Glutamatergic neuron (in vitro differentiated cells): ENCODE measurements at regions not wholly inside any gene's neighbourhood (a gene's known extent, or its start where the extent isn't known, plus 50 kb on each side); places are given as distances from the start of the nearest gene placed in this dataset.

Experiments used
- DNase-seq: peaks from one replicate; pipeline ENCODE4 v3.0.0; 2022
- H3K27ac Mint-ChIP-seq: one replicate; pipeline ENCODE4 v1.8.0; 2020; ENCODE audit warnings: mild to moderate bottlenecking, mixed read lengths, inconsistent platforms; ENCODE audit not compliant: unreplicated experiment
- H3K27me3 Mint-ChIP-seq: one replicate; pipeline ENCODE4 v1.8.0; 2020; ENCODE audit warnings: mild to moderate bottlenecking, moderate library complexity, mixed read lengths, inconsistent platforms; ENCODE audit not compliant: unreplicated experiment
- H3K36me3 Mint-ChIP-seq: one replicate; pipeline ENCODE4 v1.8.0; 2020; ENCODE audit warnings: mild to moderate bottlenecking, mixed read lengths, inconsistent platforms; ENCODE audit not compliant: unreplicated experiment
- H3K4me1 Mint-ChIP-seq: one replicate; pipeline ENCODE4 v1.8.0; 2020; ENCODE audit warnings: mild to moderate bottlenecking, low read depth, mixed read lengths, inconsistent platforms; ENCODE audit not compliant: unreplicated experiment
- H3K4me3 Mint-ChIP-seq: one replicate; pipeline ENCODE4 v1.8.0; 2020; ENCODE audit warnings: mild to moderate bottlenecking, mixed read lengths, inconsistent platforms; ENCODE audit not compliant: unreplicated experiment
- H3K9me3 Mint-ChIP-seq: one replicate; pipeline ENCODE4 v1.8.0; 2020; ENCODE audit warnings: mild to moderate bottlenecking, moderate library complexity, mixed read lengths, inconsistent platforms; ENCODE audit not compliant: unreplicated experiment
- TF ChIP-seq, protein P1 (sequence below): fragments of 200-600 bp; sonication (generic); IDR thresholded peaks from one replicate; pipeline ENCODE4 v1.5.0; 2021; ENCODE audit not compliant: partially characterized antibody, unreplicated experiment

DNA sequence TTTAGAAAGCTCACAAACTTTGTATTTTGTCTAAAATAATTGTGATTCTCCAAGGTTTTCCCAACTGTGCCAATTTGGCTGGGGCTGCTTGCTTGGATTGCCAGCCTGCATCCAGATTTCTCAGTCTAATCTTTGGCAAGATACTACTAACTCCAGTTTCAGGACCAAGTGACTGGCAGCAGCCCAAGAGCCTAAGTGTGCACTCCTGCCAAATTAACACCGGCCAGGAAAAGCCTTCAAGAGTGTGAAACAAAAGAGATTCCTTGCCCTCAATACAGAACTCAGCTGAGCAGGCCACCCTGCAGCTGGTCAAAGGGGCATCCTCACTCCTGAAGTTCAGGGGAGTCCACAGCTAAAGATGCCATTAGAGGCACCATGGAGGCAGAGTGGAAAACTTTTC lies 589.0 kb upstream of the ACVR2A start:
- Mint-ChIP-seq H3K36me3 (peaks cover 5% of the 10 kb centered on the region), H3K4me3 (no peak overlapping the region), H3K9me3 (no peaks in the 10 kb centered on the region), H3K4me1 (no peaks in the 10 kb centered on the region), H3K27ac (no peak overlapping the region), H3K27me3 (no peaks in the 10 kb centered on the region)
- no peak for DNase-seq
- TF ChIP-seq, protein P1, sequence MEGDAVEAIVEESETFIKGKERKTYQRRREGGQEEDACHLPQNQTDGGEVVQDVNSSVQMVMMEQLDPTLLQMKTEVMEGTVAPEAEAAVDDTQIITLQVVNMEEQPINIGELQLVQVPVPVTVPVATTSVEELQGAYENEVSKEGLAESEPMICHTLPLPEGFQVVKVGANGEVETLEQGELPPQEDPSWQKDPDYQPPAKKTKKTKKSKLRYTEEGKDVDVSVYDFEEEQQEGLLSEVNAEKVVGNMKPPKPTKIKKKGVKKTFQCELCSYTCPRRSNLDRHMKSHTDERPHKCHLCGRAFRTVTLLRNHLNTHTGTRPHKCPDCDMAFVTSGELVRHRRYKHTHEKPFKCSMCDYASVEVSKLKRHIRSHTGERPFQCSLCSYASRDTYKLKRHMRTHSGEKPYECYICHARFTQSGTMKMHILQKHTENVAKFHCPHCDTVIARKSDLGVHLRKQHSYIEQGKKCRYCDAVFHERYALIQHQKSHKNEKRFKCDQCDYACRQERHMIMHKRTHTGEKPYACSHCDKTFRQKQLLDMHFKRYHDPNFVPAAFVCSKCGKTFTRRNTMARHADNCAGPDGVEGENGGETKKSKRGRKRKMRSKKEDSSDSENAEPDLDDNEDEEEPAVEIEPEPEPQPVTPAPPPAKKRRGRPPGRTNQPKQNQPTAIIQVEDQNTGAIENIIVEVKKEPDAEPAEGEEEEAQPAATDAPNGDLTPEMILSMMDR, result no peak

DNA sequence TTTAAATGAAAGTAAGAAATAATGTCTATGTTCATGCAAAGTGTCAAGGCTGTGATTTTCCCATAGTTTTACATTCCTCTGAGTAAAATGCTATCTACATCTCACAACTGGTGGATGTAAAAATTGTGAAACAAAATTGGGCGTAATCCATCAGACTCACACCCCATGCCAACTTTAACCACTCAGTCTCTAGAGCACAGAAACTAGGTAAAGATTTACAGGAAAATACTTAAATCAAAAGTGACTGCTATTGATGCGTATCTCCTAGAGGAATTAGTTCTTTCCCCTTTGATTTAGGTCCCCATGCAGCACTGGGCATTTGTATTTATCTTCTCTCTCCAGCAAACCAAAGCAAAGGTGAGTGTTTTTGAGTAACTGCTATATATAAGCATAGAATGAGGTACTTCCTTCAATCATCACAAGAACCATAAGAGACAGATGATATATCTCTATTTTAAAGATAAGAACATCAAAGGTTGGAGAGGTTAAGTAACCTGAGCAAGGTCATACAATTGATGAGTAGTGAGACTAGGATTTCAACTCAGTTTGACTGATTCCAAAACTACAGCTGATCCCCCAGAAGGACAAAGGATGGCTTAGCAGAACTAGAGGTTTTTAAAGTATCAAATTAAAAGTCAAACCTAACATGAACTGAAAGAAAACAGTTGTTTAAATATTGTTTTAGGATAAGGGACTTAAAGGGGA lies 594.0 kb upstream of the ACVR2A start:
- Mint-ChIP-seq H3K27ac (no peak overlapping the region), H3K27me3 (no peaks in the 10 kb centered on the region), H3K36me3 (peaks cover 5% of the 10 kb centered on the region), H3K4me3 (no peak overlapping the region), H3K9me3 (no peaks in the 10 kb centered on the region), H3K4me1 (no peaks in the 10 kb centered on the region)
- no peak for DNase-seq
- TF ChIP-seq, protein P1, result no peak

DNA sequence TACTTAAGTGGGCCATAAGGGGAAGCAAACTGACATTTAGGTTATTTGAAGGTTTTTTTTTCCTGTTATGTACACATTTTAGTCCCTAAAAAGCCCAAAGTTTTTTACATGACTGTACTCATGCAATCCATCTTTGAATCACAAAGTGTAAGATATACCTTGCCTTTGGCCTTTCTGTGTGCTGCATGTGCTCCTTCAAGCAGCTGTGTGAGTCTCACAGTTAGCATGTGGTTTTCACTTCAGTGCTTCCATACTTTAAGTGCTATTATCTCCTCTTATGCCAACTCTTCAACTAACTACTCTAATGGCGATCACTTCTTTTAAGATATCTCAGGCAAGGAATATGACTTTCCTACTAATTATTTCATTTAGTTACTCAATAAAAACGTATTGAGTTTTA lies 597.1 kb upstream of the ACVR2A start:
- Mint-ChIP-seq H3K4me1 (no peaks in the 10 kb centered on the region), H3K4me3 (no peak overlapping the region), H3K27me3 (no peaks in the 10 kb centered on the region), H3K27ac (no peak overlapping the region), H3K9me3 (no peaks in the 10 kb centered on the region), H3K36me3 (peaks cover 2% of the 10 kb centered on the region)
- TF ChIP-seq, protein P1, result no peak
- DNase-seq, result no peak

DNA sequence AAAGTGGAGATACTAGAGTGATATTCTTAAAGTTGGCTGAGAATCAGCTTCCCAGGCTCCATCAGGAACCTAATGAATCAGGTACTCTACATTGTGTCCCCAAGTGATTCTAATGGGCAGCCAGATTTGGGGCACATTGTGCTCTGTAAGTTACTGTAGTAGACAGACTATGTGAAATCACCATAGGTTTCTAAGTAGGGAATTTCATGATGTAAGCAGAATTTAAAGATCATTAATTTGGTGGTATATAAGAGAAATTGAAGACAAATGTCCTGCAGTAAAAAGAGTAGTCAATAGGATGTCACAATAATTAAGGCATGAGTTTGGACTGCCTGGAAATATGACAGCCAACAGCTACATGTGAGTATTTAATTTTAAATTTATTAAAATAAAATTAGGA lies 602.4 kb upstream of the ACVR2A start:
- no peaks in the 10 kb centered on the region for H3K9me3 Mint-ChIP-seq
- TF ChIP-seq, protein P1, result no peak
- no peak overlapping the region for H3K27ac Mint-ChIP-seq
- no peak overlapping the region for H3K4me3 Mint-ChIP-seq
- no peaks in the 10 kb centered on the region for H3K4me1 Mint-ChIP-seq
- H3K36me3 Mint-ChIP-seq, result no peaks in the 10 kb centered on the region
- DNase-seq, result no peak
- H3K27me3 Mint-ChIP-seq, result no peaks in the 10 kb centered on the region

DNA sequence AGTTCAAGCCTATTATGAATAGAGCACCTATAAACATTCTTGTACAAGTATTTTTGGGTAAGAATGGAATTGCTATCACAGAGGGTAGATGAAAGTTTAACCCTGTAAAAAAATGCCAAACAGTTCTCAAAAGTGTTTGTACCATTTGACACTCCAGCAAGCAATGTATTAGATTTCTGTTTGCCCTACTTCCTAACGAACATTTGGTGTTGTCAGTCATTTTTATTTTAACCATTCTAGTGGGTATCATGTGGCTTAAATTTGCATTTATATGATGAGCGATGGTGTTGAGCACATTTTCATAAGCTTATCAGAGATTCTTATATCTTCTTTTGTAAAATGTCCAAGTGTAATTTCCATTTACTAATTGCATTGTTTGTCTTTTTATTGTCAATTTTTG lies 608.2 kb upstream of the ACVR2A start:
- no peaks in the 10 kb centered on the region for H3K36me3 Mint-ChIP-seq
- H3K4me3 Mint-ChIP-seq, result no peak overlapping the region
- H3K9me3 Mint-ChIP-seq, result no peaks in the 10 kb centered on the region
- no peak for DNase-seq
- H3K27ac Mint-ChIP-seq, result no peak overlapping the region
- TF ChIP-seq, protein P1, result no peak
- H3K27me3 Mint-ChIP-seq, result no peaks in the 10 kb centered on the region
- H3K4me1 Mint-ChIP-seq, result no peaks in the 10 kb centered on the region
